ENCODE measurements at regions not wholly inside any gene's neighbourhood (a gene's known extent, or its start where the extent isn't known, plus 50 kb on each side); places are given as distances from the start of the nearest gene placed in this dataset.

DNA sequence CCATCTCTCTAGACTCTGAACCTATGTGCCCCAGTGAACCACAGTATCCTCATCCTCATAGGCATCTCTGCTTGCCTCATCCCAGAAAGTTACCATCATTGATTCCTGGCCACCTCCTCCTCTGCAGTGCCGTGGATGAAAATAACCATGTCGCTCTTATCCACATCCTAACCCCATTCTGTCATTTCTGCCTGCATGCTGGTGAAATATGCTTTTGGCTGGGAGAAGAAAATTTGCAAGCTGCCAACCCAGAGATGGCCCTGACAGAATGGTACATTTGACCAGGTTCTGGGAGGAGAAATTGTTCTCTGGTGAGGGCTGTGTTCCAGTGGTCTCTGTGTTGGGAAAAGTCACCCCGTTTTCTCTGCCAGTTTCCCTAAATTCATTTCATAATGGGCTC, 149.7 kb downstream of the NMUR2 start:
- TF ChIP-seq POLR2A (IDR thresholded peaks at IDR 0.05; ENCODE audit: low read depth, low read length) (no peak), TAF1 (IDR thresholded peaks at IDR 0.05; ENCODE audit: borderline replicate concordance, low read depth, low read length) (no peak)
